ENCODE measurements at regions not wholly inside any gene's neighbourhood (a gene's known extent, or its start where the extent isn't known, plus 50 kb on each side); places are given as distances from the start of the nearest gene placed in this dataset.

DNA sequence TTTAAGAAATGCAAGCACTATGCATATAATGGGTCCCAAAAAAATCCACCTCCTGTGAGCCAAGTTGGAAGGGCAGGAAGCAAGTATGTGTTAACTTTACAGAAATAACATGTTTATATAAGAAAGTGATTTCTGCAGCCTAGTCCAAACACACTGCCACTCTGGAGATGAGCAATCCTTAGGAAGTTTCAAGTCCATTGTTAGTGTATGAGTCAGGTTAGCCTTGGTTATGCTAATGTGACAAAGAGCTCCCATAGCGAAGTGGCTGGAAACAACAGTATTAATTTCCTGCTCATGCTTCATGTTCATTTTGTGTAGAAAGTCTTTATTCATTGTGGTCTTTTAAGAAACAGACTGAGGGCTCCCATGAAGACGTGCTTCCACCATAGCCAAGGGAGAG lies 121.4 kb downstream of the TBXT start:
- no peak for DNase-seq

DNA sequence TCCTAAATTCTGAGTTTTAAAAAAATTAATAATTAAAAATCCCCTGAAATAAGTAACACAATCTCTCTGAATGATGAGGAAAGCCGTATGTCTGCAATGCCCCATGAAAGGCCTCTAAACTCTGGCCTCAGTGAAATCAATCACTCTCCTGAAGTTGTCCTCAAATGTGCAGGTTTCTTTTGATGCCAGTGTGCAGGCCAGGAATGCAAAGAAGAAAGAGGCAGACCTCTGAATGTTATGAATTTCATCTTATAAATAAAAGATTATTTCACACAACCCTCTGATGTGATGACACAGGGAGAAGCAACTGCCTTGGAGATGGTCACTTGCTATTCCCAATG lies 121.8 kb downstream of the TBXT start:
- no peak for DNase-seq

DNA sequence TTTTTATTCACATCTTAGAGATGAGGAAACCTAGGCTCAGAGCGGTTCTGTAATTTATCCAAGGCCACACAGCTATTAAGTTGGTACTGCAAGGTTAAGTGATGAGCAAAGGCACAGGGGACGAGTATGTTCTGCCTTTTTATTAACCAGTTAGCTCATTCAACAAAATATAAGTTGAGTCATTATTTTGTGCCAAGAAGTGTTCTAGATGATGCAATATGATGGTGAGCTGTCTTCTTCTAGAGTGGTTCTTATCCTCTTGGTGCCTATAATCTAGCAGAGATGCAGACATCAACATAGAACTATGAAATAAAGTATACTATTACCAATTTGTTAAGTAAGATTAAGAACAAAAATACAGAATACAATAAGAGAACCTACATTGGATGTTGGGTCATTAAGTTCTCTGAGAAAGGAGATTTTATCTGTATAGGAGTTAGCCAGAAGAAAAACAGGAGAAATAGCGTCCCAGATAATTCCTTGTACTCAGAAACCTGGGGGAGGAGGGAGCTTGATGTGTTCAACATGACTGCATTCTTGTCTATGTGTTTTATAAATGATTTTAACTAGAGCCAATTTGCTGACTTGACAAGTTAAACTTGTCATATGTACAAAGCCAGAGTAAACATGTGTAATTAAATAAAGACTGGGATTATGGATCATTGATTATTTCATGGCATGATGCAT lies 122.3 kb downstream of the TBXT start:
- no peak for DNase-seq

DNA sequence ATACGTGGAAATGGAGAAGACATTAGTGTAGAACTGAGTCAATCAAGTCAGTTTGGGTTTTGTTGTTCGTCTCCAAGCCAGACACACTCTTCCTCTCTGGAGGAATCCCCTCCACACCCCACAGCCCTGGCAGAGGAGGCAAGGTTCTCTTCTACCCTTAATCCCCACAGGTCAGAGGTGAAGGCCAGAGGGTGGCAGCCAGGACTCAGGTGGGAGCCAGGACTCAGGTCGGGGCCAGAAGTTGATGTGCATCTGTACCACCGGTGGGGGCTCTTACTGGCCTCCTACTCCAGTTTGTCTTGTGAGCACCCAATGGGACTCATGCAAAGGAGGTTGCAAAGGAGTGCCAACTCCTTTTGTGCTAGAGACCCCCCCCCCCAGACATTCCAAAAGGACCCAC lies 126.4 kb downstream of the TBXT start:
- DNase-seq: no peak

DNA sequence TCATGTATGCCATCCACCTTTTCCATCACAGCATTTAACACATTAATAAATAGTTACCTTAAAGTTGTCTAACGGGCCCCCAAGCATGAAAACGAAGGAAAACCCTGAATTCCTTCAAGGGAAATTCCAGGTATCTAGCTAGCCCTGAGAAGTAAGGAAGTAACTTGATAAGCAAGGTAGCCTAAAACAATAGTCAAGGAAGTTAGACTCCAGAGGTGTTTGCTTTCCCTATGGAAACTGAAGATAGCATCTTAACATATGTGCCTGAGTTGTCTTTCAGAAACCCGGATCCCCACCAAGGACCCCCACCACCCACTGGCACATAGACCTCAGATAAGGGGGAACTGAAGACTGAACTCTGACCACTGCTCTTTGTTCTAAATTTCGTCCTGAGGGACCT lies 127.4 kb downstream of the TBXT start:
- DNase-seq: no peak

GRCh38 chr6:166036316-166037095 lies 131.1 kb downstream of the TBXT start:
- DNase-seq: no peak

- no peak for DNase-seq
These were observed 135.1 kb downstream of the TBXT start for GRCh38 chr6:166032366-166033200.

GRCh38 chr6:166031275-166031674 lies 136.4 kb downstream of the TBXT start:
- no peak for DNase-seq

DNA sequence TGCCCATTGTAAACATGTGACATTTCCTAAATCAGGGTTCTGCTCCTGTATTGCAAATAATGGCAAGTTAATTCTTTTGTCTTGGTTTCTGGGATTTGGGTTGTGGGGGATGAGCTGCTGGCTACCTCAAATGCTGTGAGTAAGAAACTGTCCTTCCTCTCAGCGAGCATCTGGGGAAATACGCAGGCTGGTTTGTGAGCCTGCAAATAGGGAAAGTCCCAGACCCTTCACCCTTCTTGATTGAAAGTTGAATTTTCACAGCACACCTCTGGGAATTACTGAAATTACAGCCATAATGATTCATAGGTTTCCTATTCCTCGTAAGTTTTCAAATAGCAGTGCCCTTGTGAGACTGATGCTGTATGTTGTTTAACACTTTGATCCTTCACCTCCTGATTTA lies 138.1 kb downstream of the TBXT start:
- no peak for DNase-seq

DNA sequence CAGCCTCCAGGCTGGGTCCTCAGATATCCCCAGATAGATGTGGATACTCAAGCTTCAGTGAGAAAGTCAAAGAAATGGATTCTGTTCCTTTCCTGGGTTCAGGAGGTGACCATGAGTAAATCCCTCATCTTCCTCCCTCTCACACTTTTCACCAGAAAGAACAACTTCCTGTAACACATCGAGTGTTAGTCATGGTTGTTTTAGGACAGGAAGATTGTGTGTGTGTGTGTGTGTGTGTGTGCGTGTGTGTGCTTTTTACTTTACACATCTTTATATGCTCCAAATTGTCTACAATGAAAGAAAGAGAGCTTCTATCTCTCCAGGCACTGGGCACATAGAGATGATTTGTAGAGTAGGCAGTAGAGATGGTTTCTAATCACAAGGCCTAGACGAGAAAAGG lies 139.9 kb downstream of the TBXT start:
- no peak for DNase-seq

- no peak for DNase-seq
These were observed 141.0 kb downstream of the TBXT start for GRCh38 chr6:166026586-166027126.

GRCh38 chr6:166025149-166025898 lies 142.3 kb downstream of the TBXT start:
- no peak for DNase-seq

GRCh38 chr6:166024252-166024651 lies 143.4 kb downstream of the TBXT start:
- no peak for DNase-seq

- no peak for DNase-seq
These were observed 144.2 kb downstream of the TBXT start for GRCh38 chr6:166023273-166023989.

DNA sequence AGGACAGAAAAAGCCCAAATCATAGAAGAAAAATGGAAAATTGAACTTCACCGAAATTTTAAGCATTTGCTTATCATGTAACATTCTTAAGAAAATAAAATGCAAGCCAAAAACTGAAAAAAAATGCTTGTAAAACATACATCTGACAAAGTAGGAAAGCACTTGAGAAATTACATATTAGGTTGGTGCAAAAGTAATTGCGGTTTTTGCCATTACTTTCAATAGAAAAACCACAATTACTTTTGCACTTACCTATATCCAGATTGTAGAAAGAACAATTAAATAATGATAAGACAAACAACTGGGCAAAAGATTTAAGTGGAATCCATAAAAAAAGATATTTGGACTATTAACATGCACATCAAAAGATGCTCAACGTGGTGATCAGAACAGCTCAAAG lies 146.2 kb downstream of the TBXT start:
- DNase-seq: no peak

GRCh38 chr6:166019214-166019613 lies 148.4 kb downstream of the TBXT start:
- DNase-seq: no peak

DNA sequence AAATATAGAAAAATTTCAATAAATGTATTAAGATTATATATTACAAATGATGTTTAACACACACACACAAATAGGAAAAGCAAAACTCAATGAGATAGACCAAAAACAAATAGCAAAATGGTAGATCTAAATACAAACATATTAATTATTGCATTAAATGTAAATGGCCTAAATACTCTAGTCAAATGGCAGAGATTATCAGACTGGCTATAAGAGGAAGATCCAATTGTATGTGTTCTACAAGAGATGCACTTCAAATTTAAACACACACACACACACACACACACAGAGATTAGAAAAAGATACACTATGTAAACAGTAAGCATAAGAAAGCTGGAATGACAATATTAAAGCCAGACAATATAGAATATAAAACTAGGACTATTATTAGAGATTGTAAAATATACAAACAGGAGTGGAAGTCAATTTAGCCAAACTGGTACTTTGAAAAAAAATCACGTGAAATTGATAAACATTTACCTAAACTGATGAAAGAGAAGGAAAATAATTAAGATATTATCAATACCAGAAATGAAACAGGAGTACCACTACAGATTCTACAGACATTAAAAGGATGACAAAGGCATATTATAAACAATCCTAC lies 150.5 kb downstream of the TBXT start:
- no peak for DNase-seq

DNA sequence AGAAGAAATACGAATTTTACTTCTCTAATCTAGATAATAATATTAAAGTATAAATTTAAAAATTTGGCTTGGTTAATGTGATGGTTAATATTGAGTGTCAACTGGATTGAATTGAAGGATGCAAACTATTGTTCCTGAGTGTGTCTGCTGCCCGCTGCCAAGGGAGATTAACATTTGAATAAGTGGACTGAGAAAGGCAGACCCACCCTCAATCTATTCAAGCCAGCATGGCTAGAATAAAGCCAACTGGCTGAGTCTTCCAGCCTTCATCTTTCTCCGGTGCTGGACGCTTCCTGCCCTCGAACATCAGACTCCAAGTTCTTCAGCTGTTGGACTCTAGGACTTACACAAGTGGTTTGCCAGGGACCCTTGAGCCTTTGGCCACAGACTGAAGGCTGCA lies 152.7 kb downstream of the TBXT start:
- no peak for DNase-seq

- DNase-seq: no peak
These were observed 157.3 kb downstream of the TBXT start for GRCh38 chr6:166010136-166010960.

DNA sequence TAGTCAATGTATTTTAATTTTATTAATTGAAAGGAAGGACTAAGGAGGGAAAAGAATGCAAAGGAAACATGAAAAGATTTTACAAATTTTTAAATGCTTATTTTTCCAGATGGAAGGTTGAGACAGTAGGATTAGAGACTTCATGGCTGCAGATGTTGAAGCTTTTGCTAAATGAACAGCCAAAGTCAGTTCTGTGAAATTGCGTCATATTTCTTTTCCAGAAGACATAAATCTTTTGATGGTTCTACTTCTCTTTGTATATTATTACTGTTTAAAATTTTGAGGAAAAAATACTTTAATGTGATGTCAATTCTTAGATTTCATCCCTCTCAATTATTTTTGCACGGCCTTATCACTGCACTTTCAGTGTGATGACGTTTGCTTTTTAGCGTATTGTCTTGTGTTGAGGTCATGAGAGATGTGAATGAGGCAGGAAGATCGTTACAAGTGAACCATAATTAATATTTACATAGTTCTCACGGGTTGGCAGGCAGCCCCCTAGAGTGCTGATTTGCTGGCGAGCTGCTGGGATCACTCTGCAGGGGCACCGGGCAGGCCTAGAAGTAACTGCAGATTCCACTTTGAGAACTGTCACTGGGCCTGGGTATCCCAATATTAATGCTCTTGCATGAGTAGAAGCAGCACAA lies 158.1 kb downstream of the TBXT start:
- DNase-seq: no peak
